22Rv1 (cell line): ENCODE measurements at regions not wholly inside any gene's neighbourhood (a gene's known extent, or its start where the extent isn't known, plus 50 kb on each side); places are given as distances from the start of the nearest gene placed in this dataset.

Experiments
- CTCF ChIP-seq: fragments of 450-650 bp; IDR thresholded peaks from 2 replicates; pipeline ENCODE4 v1.5.1; 2017; ENCODE audit warnings: mild to moderate bottlenecking
- ZFX ChIP-seq: fragments of 450-650 bp; IDR thresholded peaks from 2 replicates; pipeline ENCODE4 v1.6.1; 2017; ENCODE audit warnings: antibody characterized with exemption, borderline replicate concordance

GRCh38 chr14:58755031-58755925, 117.5 kb downstream of the DACT1 start:
- TF ChIP-seq CTCF (no peak), ZFX (no peak)
